Psoas muscle (tissue), 7 donors: ENCODE measurements at regions not wholly inside any gene's neighbourhood (a gene's known extent, or its start where the extent isn't known, plus 50 kb on each side); places are given as distances from the start of the nearest gene placed in this dataset.
"Not testable (repeated sequence)": the region's sequence is repeated elsewhere in the genome, so short reads cannot be mapped to it uniquely, and the experiment has no call there.

ENCODE experiments used
- ATAC-seq, 4 donors: fragments of 200-7000 bp; cut with Tn5 transposase; one replicate each; pipeline ENCODE4 v1.9.1; 2020; ENCODE audit warnings: moderate library complexity in 3 of 4, mild to moderate bottlenecking in 2 of 4
- DNase-seq, 2 donors: peaks; one replicate each; pipeline ENCODE4 v3.0.0-alpha.2; 2020
- H3K27ac ChIP-seq: fragments of 200-600 bp; one replicate; pipeline ENCODE4 v1.8.0; 2022
- H3K27me3 ChIP-seq, 3 donors: fragments of 200-600 bp in 1 of 3; one replicate each; pipeline versions ENCODE4 v1.6.1 to v1.8.0; 2013 to 2022; ENCODE audit warnings: low read length in 2 of 3, mild to moderate bottlenecking in 2 of 3, moderate library complexity in 1 of 3; ENCODE audit not compliant: insufficient read depth in 3 of 3
- H3K36me3 ChIP-seq, 2 donors: fragments of 200-600 bp in 1 of 2; one replicate each; pipeline versions ENCODE4 v1.6.1 to v1.8.0; 2013 to 2022; ENCODE audit warnings: low read depth in 1 of 2, mild to moderate bottlenecking in 1 of 2, moderate library complexity in 1 of 2; ENCODE audit not compliant: insufficient read depth in 1 of 2
- H3K4me1 ChIP-seq: fragments of 200-600 bp; one replicate; pipeline ENCODE4 v1.8.0; 2022
- H3K4me3 ChIP-seq: fragments of 200-600 bp; one replicate; pipeline ENCODE4 v1.8.0; 2022; ENCODE audit warnings: mild to moderate bottlenecking
- H3K9me3 ChIP-seq: fragments of 200-600 bp; one replicate; pipeline ENCODE4 v1.8.0; 2022
- CTCF ChIP-seq: fragments of 200-600 bp; IDR thresholded peaks from one replicate; pipeline ENCODE4 v1.8.0; 2022; ENCODE audit warnings: antibody characterized with exemption
- WGBS, 3 donors: extraction: QIAGEN DNeasy Blood & Tissue Kit; methylation state at CpG; one replicate each; pipeline versions ENCODE4 v1.1.6 to v1.1.7; 2013; 5-methylcytosine and 5-hydroxymethylcytosine counted together
- intact Hi-C, 2 donors: fragments of 100-400 bp; cut with DNase I; formaldehyde crosslinking; loops; one replicate each; pipeline versions ENCODE4 v1.11.0 to v1.14.2; 2022
- donor health status: healthy with polysubstance abuse.
- donor health status: DM: no; HTN: no; CAD: no; lungs with moderate emphysema.
- donor health status: Bipolar disorder and iron deficiency.
- donor health status: healthy.
- donor health status: DM: yes; HTN: yes; CAD: no.
- donor health status: DM: no; HTN: no; CAD: no.
- donor health status: DM: yes; HTN: yes; CAD: no.

- no peaks in the 10 kb centered on the region for H3K36me3 ChIP-seq
- 78 to 83% (median 82%) methylated on average over 4 of the region's 4 CpGs for WGBS, 3 donors
- TF ChIP-seq CTCF, result no peak
- H3K9me3 ChIP-seq, result no peaks in the 10 kb centered on the region
- intact Hi-C loops, result no loop called here
- no peak overlapping the region for H3K4me3 ChIP-seq
- no peak for DNase-seq
- H3K27me3 ChIP-seq, result no peaks in the 10 kb centered on the region
- H3K4me1 ChIP-seq, result no peaks in the 10 kb centered on the region
- no peak overlapping the region for H3K27ac ChIP-seq
- no peak for ATAC-seq
These were observed 58.0 kb upstream of the AHI1 start for GRCh38 chr6:135555550-135555949.

GRCh38 chr6:135557582-135557981 lies 60.0 kb upstream of the AHI1 start:
- Histone ChIP-seq H3K27me3 (no peaks in the 10 kb centered on the region), H3K9me3 (peaks cover 4% of the 10 kb centered on the region), H3K27ac (no peak overlapping the region), H3K4me1 (no peaks in the 10 kb centered on the region), H3K4me3 (no peak overlapping the region), H3K36me3 (no peaks in the 10 kb centered on the region)
- DNase-seq (no peak), ATAC-seq (no peak)
- whole genome bisulfite sequencing, 3 donors, result 76 to 86% (median 83%) methylated on average over 2 of the region's 2 CpGs
- intact Hi-C loops, result no loop called here
- TF ChIP-seq CTCF, result no peak

- H3K27me3 ChIP-seq, H3K9me3 ChIP-seq, H3K4me3 ChIP-seq, H3K36me3 ChIP-seq, ATAC-seq, H3K27ac ChIP-seq, H3K4me1 ChIP-seq, DNase-seq, intact Hi-C loops: not testable (repeated sequence)
- 95 to 100% (median 98%) methylated on average over 1 of the region's 1 CpG for WGBS, 3 donors
These were observed 68.1 kb upstream of the AHI1 start for GRCh38 chr6:135565605-135566004.

- Histone ChIP-seq H3K4me3 (no peak overlapping the region), H3K9me3 (peaks cover 2% of the 10 kb centered on the region), H3K36me3 (no peaks in the 10 kb centered on the region), H3K27me3 (no peaks in the 10 kb centered on the region), H3K4me1 (no peaks in the 10 kb centered on the region), H3K27ac (no peak overlapping the region)
- 88 to 96% (median 94%) methylated on average over 7 of the region's 7 CpGs for WGBS, 3 donors
- DNase-seq (no peak), ATAC-seq (no peak)
- intact Hi-C loops, result no loop called here
- TF ChIP-seq CTCF, result no peak
These were observed 69.0 kb upstream of the AHI1 start for GRCh38 chr6:135566311-135567068.

- TF ChIP-seq CTCF, result no peak
- H3K36me3 ChIP-seq, result no peaks in the 10 kb centered on the region
- H3K27me3 ChIP-seq, result no peaks in the 10 kb centered on the region
- no peak for DNase-seq
- intact Hi-C loops, result no loop called here
- H3K4me1 ChIP-seq, result no peaks in the 10 kb centered on the region
- no peak overlapping the region for H3K4me3 ChIP-seq
- WGBS, 3 donors, result 90 to 91% (median 91%) methylated on average over 2 of the region's 2 CpGs
- ATAC-seq, result no peak
- H3K9me3 ChIP-seq, result no peaks in the 10 kb centered on the region
- no peak overlapping the region for H3K27ac ChIP-seq
These were observed 70.0 kb upstream of the AHI1 start for GRCh38 chr6:135567375-135568083.
